HCT116 (cell line): ENCODE measurements at regions not wholly inside any gene's neighbourhood (a gene's known extent, or its start where the extent isn't known, plus 50 kb on each side); places are given as distances from the start of the nearest gene placed in this dataset.

Experiments
- RAD21 ChIP-seq: IDR thresholded peaks from 2 replicates; pipeline ENCODE4 v1.6.1; 2012; ENCODE audit warnings: low read depth, mild to moderate bottlenecking
- REST ChIP-seq: IDR thresholded peaks from 2 replicates; pipeline ENCODE4 v1.6.1; 2012; ENCODE audit warnings: low read depth
- TF ChIP-seq, protein P1 (sequence below), 3 experiments: fragments of 200-600 bp in 1 of 3; sonication (generic) in 1 of 3; IDR thresholded peaks in 2 of 3; conservative IDR thresholded peaks in 1 of 3; 2 replicates each; pipeline ENCODE4 v1.5.1; 2012 to 2017; ENCODE audit warnings: low read depth in 2 of 3, low read length in 2 of 3, antibody characterized with exemption in 1 of 3, borderline replicate concordance in 1 of 3, control low read depth in 1 of 3, mild to moderate bottlenecking in 1 of 3, mixed read lengths in 1 of 3, mixed run types in 1 of 3, moderate library complexity in 1 of 3; ENCODE audit not compliant: insufficient read depth in 1 of 3

GRCh38 chr21:41651830-41652229 is 115.0 kb downstream of the RIPK4 start:
- TF ChIP-seq, protein P1, sequence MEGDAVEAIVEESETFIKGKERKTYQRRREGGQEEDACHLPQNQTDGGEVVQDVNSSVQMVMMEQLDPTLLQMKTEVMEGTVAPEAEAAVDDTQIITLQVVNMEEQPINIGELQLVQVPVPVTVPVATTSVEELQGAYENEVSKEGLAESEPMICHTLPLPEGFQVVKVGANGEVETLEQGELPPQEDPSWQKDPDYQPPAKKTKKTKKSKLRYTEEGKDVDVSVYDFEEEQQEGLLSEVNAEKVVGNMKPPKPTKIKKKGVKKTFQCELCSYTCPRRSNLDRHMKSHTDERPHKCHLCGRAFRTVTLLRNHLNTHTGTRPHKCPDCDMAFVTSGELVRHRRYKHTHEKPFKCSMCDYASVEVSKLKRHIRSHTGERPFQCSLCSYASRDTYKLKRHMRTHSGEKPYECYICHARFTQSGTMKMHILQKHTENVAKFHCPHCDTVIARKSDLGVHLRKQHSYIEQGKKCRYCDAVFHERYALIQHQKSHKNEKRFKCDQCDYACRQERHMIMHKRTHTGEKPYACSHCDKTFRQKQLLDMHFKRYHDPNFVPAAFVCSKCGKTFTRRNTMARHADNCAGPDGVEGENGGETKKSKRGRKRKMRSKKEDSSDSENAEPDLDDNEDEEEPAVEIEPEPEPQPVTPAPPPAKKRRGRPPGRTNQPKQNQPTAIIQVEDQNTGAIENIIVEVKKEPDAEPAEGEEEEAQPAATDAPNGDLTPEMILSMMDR (IDR thresholded peaks at IDR 0.05 in 2 of 3, conservative IDR thresholded peaks at IDR 0.05 in 1 of 3; ENCODE audit: borderline replicate concordance in 1 of 3, insufficient read depth in 1 of 3, low read depth in 2 of 3, low read length in 2 of 3) = no peak
- TF ChIP-seq REST (no peak), RAD21 (no peak)
